Epithelial cell of esophagus (primary cell): ENCODE measurements at regions not wholly inside any gene's neighbourhood (a gene's known extent, or its start where the extent isn't known, plus 50 kb on each side); places are given as distances from the start of the nearest gene placed in this dataset.

ENCODE experiments used
- DNase-seq: peaks from one replicate; pipeline ENCODE4 v3.0.0; 2010; ENCODE audit warnings: low read depth
- H3K4me3 ChIP-seq: 2 replicates; pipeline ENCODE4 v1.5.1; 2011; ENCODE audit warnings: mild to moderate bottlenecking, low read length, control low read depth
- TF ChIP-seq, protein P1 (sequence below): IDR thresholded peaks from 2 replicates; pipeline ENCODE4 v1.5.1; 2011; ENCODE audit warnings: low read depth, mild to moderate bottlenecking, low read length, control low read depth, inconsistent platforms; ENCODE audit not compliant: insufficient read depth; ENCODE audit errors: missing control alignments

DNA sequence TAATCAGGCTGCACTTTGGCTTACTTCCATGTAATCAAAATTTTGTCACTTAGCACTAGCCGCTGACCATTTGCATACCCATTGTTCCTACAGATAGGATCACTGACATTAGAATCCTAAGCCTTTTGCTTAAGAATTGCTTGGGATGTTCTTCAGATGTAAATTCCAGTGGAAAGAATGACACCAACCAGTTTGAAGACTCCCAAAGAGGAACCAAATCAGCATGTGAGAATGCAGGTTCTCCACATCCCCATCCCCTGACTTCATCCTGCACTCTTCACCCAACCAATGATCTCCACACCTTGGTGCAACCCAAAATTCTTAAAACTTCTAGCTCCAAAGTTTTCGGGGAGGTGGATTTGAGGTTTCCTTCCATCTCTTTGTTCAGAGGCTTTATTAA, 345.6 kb downstream of the GPAM start:
- TF ChIP-seq, protein P1, sequence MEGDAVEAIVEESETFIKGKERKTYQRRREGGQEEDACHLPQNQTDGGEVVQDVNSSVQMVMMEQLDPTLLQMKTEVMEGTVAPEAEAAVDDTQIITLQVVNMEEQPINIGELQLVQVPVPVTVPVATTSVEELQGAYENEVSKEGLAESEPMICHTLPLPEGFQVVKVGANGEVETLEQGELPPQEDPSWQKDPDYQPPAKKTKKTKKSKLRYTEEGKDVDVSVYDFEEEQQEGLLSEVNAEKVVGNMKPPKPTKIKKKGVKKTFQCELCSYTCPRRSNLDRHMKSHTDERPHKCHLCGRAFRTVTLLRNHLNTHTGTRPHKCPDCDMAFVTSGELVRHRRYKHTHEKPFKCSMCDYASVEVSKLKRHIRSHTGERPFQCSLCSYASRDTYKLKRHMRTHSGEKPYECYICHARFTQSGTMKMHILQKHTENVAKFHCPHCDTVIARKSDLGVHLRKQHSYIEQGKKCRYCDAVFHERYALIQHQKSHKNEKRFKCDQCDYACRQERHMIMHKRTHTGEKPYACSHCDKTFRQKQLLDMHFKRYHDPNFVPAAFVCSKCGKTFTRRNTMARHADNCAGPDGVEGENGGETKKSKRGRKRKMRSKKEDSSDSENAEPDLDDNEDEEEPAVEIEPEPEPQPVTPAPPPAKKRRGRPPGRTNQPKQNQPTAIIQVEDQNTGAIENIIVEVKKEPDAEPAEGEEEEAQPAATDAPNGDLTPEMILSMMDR = no peak
- H3K4me3 ChIP-seq = no peak overlapping the region
- DNase-seq = no peak

DNA sequence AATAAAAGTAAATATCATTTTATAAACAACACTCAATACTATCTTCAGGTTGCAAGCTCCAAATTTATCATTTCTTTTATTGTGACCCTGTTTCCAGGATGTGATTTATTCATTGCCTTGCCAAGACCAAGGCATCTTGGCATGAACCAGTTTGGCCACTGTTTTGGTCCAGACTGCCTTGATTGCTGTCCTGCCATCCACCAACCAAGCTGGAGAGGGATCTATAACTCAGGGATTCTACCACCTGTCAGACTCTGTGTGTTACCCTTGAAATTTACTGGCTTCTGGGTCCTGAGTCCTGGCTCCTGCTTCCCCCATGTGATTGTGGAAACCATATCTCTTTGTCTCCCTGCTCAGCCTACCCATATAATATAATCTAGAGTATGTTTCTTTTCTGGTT, 343.0 kb downstream of the GPAM start:
- TF ChIP-seq, protein P1 = no peak
- no peak for DNase-seq
- H3K4me3 ChIP-seq = no peak overlapping the region

DNA sequence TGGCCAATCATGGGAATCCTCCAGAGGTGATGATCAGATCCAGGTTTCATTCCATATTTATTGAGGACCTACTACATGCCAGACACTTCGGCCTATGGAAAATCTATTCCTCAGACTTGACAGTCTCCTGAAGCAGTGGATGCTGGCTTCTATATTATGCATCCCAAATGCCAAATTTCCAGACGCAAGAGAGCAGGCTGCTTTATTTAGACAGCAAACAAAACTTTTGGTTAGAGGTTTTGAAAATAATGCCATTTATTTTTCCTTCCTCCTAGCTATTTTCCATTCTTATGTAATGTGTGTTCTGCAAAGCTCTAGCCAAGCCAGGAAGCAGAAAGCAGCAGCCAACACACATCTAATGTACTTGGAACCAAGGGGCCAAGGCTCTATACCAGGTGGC, 330.8 kb downstream of the GPAM start:
- TF ChIP-seq, protein P1 = no peak
- H3K4me3 ChIP-seq = no peak overlapping the region
- no peak for DNase-seq

DNA sequence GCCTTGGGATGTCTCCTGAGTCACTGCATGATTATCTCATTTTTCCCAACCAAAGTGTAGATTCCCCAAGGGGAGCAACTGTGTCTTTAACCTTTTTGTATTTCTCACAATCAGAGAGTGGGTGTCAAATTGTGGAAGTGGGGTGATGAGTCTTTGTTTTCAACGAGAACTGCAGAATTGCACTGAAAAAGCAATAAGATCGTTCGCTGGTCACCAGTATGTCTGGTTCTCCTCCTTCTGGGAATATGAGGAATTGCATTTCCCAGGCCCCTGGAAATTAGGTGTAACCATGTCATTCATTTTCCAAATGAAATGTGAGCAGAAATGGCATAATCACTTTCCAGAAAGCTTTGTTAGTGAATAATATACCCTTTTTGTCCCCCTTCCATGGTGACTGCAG, 326.9 kb downstream of the GPAM start:
- H3K4me3 ChIP-seq = no peak overlapping the region
- TF ChIP-seq, protein P1 = peak; percentile 8
- DNase-seq = no peak

DNA sequence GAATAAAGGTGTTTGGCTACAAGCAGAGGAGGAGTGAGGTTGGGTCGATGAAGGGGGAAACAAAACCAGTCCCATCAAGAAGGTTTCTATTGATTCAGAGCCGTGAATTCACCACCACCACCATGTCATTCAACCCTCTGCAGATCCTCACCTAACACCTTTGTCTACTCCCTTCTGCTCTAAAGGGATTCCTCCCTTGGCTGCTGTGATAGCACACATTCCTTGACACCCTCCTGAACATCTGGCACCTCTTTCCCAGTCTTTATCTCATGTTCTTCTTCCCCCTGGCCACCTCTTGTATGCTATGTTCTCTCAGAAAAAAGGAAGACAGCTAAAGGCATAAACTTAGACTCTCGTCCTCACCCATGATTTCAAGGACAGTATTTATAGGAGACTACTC, 318.0 kb downstream of the GPAM start:
- TF ChIP-seq, protein P1 = no peak
- DNase-seq = no peak

DNA sequence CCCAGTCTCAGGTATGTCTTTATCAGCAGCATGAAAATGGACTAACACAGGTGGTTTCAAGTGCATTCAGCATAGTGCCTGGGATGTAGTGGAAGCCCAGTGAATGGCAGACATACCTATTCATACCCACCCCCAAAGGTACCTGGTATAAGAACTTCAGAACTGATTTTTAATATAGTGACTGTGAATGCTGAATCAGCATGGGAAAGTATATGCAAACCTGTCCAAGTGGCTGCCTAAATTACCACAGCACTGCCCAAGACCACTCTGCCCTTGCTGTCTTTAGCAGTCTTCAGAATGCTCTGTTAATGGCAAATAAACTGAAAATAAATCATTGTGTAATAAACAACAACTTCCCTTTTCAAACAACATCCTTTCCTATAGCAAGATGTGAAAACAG, 312.1 kb downstream of the GPAM start:
- DNase-seq = no peak
- TF ChIP-seq, protein P1 = no peak
- H3K4me3 ChIP-seq = no peak overlapping the region

More for the DNA sequence above, 318.0 kb downstream of the GPAM start:
- no peak overlapping the region for H3K4me3 ChIP-seq

DNA sequence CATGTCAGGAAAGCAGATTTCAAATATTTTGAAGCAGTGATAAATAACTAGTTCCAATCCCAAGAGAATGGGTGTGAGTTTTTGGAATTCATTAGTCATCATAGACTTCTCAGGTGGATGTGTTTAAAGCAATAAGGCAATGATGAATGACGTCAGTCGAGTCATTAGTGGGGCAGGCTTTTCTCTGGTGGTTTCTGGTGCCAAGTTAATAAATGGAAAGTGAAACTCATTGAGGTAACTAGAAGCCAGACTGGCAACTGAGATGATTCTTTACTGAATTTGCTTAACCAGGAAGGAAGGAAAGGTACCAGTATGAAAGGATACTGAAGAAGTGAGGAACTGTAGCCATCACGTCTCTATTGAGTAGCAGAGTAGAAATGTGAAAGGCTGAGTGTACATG, 311.0 kb downstream of the GPAM start:
- H3K4me3 ChIP-seq = no peak overlapping the region
- DNase-seq = peak; percentile 23
- TF ChIP-seq, protein P1 = no peak
